ENCODE measurements at regions not wholly inside any gene's neighbourhood (a gene's known extent, or its start where the extent isn't known, plus 50 kb on each side); places are given as distances from the start of the nearest gene placed in this dataset.

DNA sequence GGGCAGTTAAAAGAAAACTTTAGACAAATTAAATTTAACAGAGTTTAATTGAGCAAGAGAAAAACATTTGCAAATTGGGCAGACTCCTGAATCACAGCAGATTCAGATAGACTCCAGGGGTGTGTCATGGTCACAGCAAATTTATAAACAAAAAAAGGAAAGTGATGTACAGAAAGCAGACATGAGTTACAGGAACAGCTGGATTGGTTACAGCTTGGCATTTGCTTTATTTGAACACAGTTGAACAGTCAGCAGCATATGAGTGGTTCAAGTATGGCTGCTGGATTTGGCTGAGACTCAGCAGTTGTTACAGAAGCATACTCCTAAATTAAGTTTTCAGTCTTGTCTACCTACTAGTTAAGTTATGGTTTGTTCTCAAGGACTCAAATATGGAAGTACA is 82.3 kb upstream of the NYAP2 start:
- H3K36me3 Mint-ChIP-seq = no peaks in the 10 kb centered on the region

DNA sequence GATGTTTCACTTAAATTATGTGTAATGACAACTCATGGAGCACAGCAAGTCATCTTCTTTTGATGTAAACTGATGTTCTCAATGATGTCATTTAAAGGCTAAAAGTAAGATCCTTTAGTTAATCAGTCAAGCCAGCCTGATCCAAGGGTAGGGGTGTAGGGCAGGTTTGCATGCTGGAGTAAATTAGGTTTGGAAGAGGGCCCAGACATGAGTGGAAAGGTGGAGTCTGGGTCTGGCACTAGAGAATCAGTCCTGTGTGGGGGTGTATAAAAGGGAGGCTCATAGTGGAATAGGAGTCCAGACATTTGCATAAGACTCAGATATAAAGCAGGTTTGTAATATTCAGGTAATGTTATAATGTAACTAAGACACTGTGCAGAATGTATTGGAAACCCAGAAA is 88.8 kb upstream of the NYAP2 start:
- Histone ChIP-seq H3K27me3 (replicated peaks in 1 of 2; ENCODE audit: control insufficient read depth in 2 of 2, extremely low read depth in 1 of 2, insufficient read depth in 2 of 2, low read length in 1 of 2) (peaks cover 0 to 3% of the 10 kb centered on the region in 2 experiments), H3K27ac (ENCODE audit: low read length) (no peak overlapping the region), H3K4me3 (ENCODE audit: control insufficient read depth in 1 of 2, extremely low read depth in 1 of 2, low read length in 1 of 2) (no peak overlapping the region), H3K9me3 (no peaks in the 10 kb centered on the region), H3K4me1 (ENCODE audit: control insufficient read depth in 1 of 2, extremely low read depth in 1 of 2, insufficient read depth in 2 of 2, low read length in 2 of 2) (no peaks in the 10 kb centered on the region), H3K36me3 (ENCODE audit: control insufficient read depth in 2 of 2, extremely low read depth in 1 of 2, insufficient read depth in 1 of 2, low read length in 1 of 2) (no peaks in the 10 kb centered on the region)
- H3K27ac Mint-ChIP-seq = no peak overlapping the region
- DNase-seq = no peak
- H3K27me3 Mint-ChIP-seq = no peaks in the 10 kb centered on the region
- CTCF ChIA-PET = no interaction called here
- H3K4me1 Mint-ChIP-seq = no peaks in the 10 kb centered on the region
- no peak overlapping the region for H3K4me3 Mint-ChIP-seq
- POLR2A ChIA-PET = interaction anchor here in 1 of 2 donors (0.6 kb wide), 1 partner anchor 1187 kb away, joined by 3 read pairs; no protein-coding TSS in a partner anchor
- no peaks in the 10 kb centered on the region for H3K9me3 Mint-ChIP-seq
- H3K36me3 Mint-ChIP-seq = no peaks in the 10 kb centered on the region
- ATAC-seq (replicated peaks in 1 of 4) = no peak

More for the DNA sequence above, 82.3 kb upstream of the NYAP2 start:
- H3K4me3 Mint-ChIP-seq = no peak overlapping the region
- no peak overlapping the region for H3K4me3 ChIP-seq (ENCODE audit: control insufficient read depth in 1 of 2, extremely low read depth in 1 of 2, low read length in 1 of 2)
- no peaks in the 10 kb centered on the region for H3K4me1 ChIP-seq (ENCODE audit: control insufficient read depth in 1 of 2, extremely low read depth in 1 of 2, insufficient read depth in 2 of 2, low read length in 2 of 2)
- H3K9me3 Mint-ChIP-seq = peaks cover 0 to 6% (median 4%) of the 10 kb centered on the region in 3 donors
- POLR2A ChIA-PET = no interaction called here
- no peak overlapping the region for H3K27ac Mint-ChIP-seq
- no peaks in the 10 kb centered on the region for H3K9me3 ChIP-seq
- DNase-seq = no peak
- no peak overlapping the region for H3K27ac ChIP-seq (ENCODE audit: low read length)
- H3K27me3 Mint-ChIP-seq = peaks cover 0 to 5% of the 10 kb centered on the region in 2 donors
- CTCF ChIA-PET = no interaction called here
- ATAC-seq (replicated peaks in 1 of 4) = no peak
- no peaks in the 10 kb centered on the region for H3K4me1 Mint-ChIP-seq
- H3K36me3 ChIP-seq (ENCODE audit: control insufficient read depth in 2 of 2, extremely low read depth in 1 of 2, insufficient read depth in 1 of 2, low read length in 1 of 2) = no peaks in the 10 kb centered on the region
- peaks cover 0 to 3% of the 10 kb centered on the region in 2 experiments for H3K27me3 ChIP-seq (replicated peaks in 1 of 2; ENCODE audit: control insufficient read depth in 2 of 2, extremely low read depth in 1 of 2, insufficient read depth in 2 of 2, low read length in 1 of 2)

DNA sequence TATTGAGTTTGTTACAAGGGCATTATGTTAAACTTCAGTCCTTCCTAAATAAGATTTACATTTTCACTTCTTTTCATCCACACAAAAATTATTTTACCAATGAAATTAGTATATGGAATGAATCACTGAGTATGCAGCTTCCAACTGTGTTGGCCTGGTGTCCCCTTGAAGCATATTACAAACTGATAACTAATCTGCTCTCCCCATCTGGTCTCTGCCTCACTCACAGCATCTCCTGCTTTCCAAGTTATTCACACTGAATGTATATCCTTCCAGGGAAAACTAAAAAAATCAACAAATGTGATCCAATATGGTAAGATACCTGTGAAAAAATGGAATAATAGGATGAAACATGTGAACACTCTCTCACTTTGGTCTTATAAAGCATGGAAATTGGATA is 90.0 kb upstream of the NYAP2 start:
- H3K27me3 ChIP-seq (replicated peaks in 1 of 2; ENCODE audit: control insufficient read depth in 2 of 2, extremely low read depth in 1 of 2, insufficient read depth in 2 of 2, low read length in 1 of 2) = peaks cover 0 to 3% of the 10 kb centered on the region in 2 experiments
- H3K4me3 ChIP-seq (ENCODE audit: control insufficient read depth in 1 of 2, extremely low read depth in 1 of 2, low read length in 1 of 2) = no peak overlapping the region
- POLR2A ChIA-PET = no interaction called here
- no peak for ATAC-seq (replicated peaks in 1 of 4)
- Mint-ChIP-seq H3K9me3 (no peaks in the 10 kb centered on the region), H3K4me1 (no peaks in the 10 kb centered on the region), H3K4me3 (no peak overlapping the region), H3K27me3 (peaks cover 0 to 4% of the 10 kb centered on the region in 2 donors), H3K36me3 (no peaks in the 10 kb centered on the region), H3K27ac (no peak overlapping the region)
- H3K4me1 ChIP-seq (ENCODE audit: control insufficient read depth in 1 of 2, extremely low read depth in 1 of 2, insufficient read depth in 2 of 2, low read length in 2 of 2) = no peaks in the 10 kb centered on the region
- no peaks in the 10 kb centered on the region for H3K9me3 ChIP-seq
- H3K36me3 ChIP-seq (ENCODE audit: control insufficient read depth in 2 of 2, extremely low read depth in 1 of 2, insufficient read depth in 1 of 2, low read length in 1 of 2) = no peaks in the 10 kb centered on the region
- DNase-seq = no peak
- H3K27ac ChIP-seq (ENCODE audit: low read length) = no peak overlapping the region
- CTCF ChIA-PET = no interaction called here

DNA sequence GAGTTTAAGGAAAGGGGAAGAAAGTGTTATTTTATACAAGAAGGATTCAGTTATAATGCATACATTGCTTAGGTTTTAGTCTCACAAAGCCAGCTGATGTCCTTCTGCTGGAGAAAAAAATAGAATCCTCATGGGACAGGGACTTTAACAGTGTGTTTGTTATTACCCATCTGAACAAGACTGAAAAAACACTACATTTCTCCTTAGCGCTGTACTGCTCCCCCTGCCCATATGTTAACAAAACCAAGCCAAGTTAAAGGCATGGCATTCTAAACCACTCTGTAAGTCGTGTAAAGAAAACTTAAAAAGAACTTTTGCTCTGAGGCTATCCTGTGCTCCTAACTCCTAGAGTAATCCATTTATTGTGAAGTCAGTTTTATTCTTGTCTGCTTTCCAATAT is 102.6 kb upstream of the NYAP2 start:
- DNase-seq (no peak), ATAC-seq (replicated peaks in 1 of 4) (no peak)
- H3K27me3 Mint-ChIP-seq = peaks cover 3 to 11% of the 10 kb centered on the region in 2 donors
- no peak overlapping the region for H3K27ac Mint-ChIP-seq
- ChIA-PET POLR2A (no interaction called here), CTCF (no interaction called here)
- H3K9me3 Mint-ChIP-seq = peaks cover 5 to 16% (median 11%) of the 10 kb centered on the region in 3 donors
- WGBS (ENCODE audit: insufficient coverage) = 80% methylated on average over 1 of the region's 2 CpGs
- Histone ChIP-seq H3K27me3 (replicated peaks in 1 of 2; ENCODE audit: control insufficient read depth in 2 of 2, extremely low read depth in 1 of 2, insufficient read depth in 2 of 2, low read length in 1 of 2) (no peaks in the 10 kb centered on the region), H3K27ac (ENCODE audit: low read length) (no peak overlapping the region), H3K4me1 (ENCODE audit: control insufficient read depth in 1 of 2, extremely low read depth in 1 of 2, insufficient read depth in 2 of 2, low read length in 2 of 2) (no peaks in the 10 kb centered on the region), H3K9me3 (no peaks in the 10 kb centered on the region), H3K36me3 (ENCODE audit: control insufficient read depth in 2 of 2, extremely low read depth in 1 of 2, insufficient read depth in 1 of 2, low read length in 1 of 2) (no peaks in the 10 kb centered on the region), H3K4me3 (ENCODE audit: control insufficient read depth in 1 of 2, extremely low read depth in 1 of 2, low read length in 1 of 2) (no peak overlapping the region)
- H3K36me3 Mint-ChIP-seq = no peaks in the 10 kb centered on the region
- H3K4me1 Mint-ChIP-seq = no peaks in the 10 kb centered on the region
- H3K4me3 Mint-ChIP-seq = no peak overlapping the region

DNA sequence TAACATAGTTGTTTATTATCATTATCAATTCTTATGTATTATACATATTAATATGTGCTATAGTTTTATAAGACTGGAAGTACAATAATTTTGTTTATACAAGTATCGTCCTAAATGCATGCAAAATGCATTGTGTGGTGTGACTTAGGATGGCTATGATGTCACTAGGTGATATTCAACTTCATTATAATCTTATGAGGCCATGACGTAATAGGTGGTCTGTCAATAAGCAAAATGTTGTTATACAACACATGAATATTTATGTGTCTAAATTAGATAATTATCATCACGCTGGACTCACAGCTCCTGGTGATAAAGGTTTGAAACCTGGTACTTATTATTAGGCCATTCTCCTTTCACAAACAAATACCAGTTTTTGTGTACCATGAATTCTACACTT is 104.4 kb upstream of the NYAP2 start:
- Histone ChIP-seq H3K4me1 (ENCODE audit: control insufficient read depth in 1 of 2, extremely low read depth in 1 of 2, insufficient read depth in 2 of 2, low read length in 2 of 2) (no peaks in the 10 kb centered on the region), H3K9me3 (no peaks in the 10 kb centered on the region), H3K27me3 (replicated peaks in 1 of 2; ENCODE audit: control insufficient read depth in 2 of 2, extremely low read depth in 1 of 2, insufficient read depth in 2 of 2, low read length in 1 of 2) (no peaks in the 10 kb centered on the region), H3K4me3 (ENCODE audit: control insufficient read depth in 1 of 2, extremely low read depth in 1 of 2, low read length in 1 of 2) (no peak overlapping the region), H3K27ac (ENCODE audit: low read length) (no peak overlapping the region), H3K36me3 (ENCODE audit: control insufficient read depth in 2 of 2, extremely low read depth in 1 of 2, insufficient read depth in 1 of 2, low read length in 1 of 2) (no peaks in the 10 kb centered on the region)
- ChIA-PET POLR2A (no interaction called here), CTCF (no interaction called here)
- Mint-ChIP-seq H3K36me3 (no peaks in the 10 kb centered on the region), H3K27ac (no peak overlapping the region), H3K27me3 (peaks cover 3 to 13% of the 10 kb centered on the region in 2 donors), H3K4me3 (no peak overlapping the region), H3K4me1 (no peaks in the 10 kb centered on the region), H3K9me3 (peaks cover 0 to 4% (median 0%) of the 10 kb centered on the region in 3 donors)
- ATAC-seq (replicated peaks in 1 of 4) (no peak), DNase-seq (no peak)
- no CpG with 5 or more reads among the region's 3 CpGs for WGBS (ENCODE audit: insufficient coverage)

DNA sequence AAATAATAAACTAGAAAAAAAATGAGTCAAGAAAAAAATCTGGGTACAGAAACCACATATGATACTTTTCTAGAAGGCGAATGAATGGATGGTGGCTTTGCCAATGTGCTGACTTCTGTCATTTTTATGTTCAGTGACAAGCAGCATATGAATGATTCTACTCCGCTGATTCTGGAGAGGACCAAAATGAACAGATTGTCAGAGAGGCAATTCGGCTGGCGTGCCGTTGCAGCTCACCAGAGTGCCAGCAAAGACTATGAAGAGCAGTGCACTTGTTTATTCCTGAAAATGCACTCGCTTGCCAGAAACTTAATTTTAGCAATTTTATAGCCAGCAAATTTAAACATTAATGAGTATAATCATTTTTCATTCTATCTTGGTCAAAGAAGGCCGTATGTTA is 105.9 kb upstream of the NYAP2 start:
- DNase-seq (no peak), ATAC-seq (replicated peaks in 1 of 4) (no peak)
- Mint-ChIP-seq H3K36me3 (no peaks in the 10 kb centered on the region), H3K4me3 (no peak overlapping the region), H3K27ac (no peak overlapping the region), H3K27me3 (peaks cover 3 to 6% of the 10 kb centered on the region in 2 donors), H3K4me1 (no peaks in the 10 kb centered on the region), H3K9me3 (peaks cover 0 to 4% (median 0%) of the 10 kb centered on the region in 3 donors)
- WGBS (ENCODE audit: insufficient coverage) = 88% methylated on average over 5 of the region's 7 CpGs
- H3K4me1 ChIP-seq (ENCODE audit: control insufficient read depth in 1 of 2, extremely low read depth in 1 of 2, insufficient read depth in 2 of 2, low read length in 2 of 2) = no peaks in the 10 kb centered on the region
- ChIA-PET POLR2A (no interaction called here), CTCF (no interaction called here)
- H3K27me3 ChIP-seq (replicated peaks in 1 of 2; ENCODE audit: control insufficient read depth in 2 of 2, extremely low read depth in 1 of 2, insufficient read depth in 2 of 2, low read length in 1 of 2) = no peaks in the 10 kb centered on the region
- H3K36me3 ChIP-seq (ENCODE audit: control insufficient read depth in 2 of 2, extremely low read depth in 1 of 2, insufficient read depth in 1 of 2, low read length in 1 of 2) = no peaks in the 10 kb centered on the region
- no peak overlapping the region for H3K27ac ChIP-seq (ENCODE audit: low read length)
- H3K9me3 ChIP-seq = no peaks in the 10 kb centered on the region
- no peak overlapping the region for H3K4me3 ChIP-seq (ENCODE audit: control insufficient read depth in 1 of 2, extremely low read depth in 1 of 2, low read length in 1 of 2)

DNA sequence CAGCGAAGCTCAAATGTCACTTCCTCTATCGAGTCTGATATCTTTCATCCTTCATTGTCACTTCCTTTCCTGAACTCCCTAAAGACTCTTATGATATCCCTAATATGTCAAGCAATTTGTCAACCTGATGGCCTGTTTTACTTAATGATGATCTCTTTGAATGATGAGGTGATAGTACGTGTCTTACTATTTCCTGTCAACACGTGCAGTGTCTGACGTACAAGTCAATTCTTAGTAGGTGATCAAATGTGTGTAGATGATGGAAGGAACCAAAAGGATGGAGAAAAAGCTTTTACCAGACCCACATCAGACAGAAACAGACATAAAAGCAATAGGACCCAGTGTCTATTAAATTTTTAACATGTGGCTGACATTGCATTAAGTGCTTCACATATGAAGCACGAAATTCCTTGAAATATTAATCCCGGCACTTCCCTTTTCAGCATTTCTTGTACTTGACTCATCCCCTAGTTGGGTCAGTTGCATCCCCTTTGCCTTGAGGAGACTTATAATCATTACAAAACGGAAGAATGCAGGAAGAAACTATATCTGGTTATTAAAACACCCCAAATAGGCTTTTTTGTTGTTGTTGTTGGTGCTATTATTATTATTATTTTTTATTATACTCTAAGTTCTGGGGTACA is 108.6 kb upstream of the NYAP2 start:
- POLR2A ChIA-PET = no interaction called here
- Mint-ChIP-seq H3K4me3 (no peak overlapping the region), H3K27ac (no peak overlapping the region), H3K36me3 (no peaks in the 10 kb centered on the region), H3K27me3 (peaks cover 1 to 3% of the 10 kb centered on the region in 2 donors), H3K4me1 (no peaks in the 10 kb centered on the region), H3K9me3 (peaks cover 0 to 4% (median 0%) of the 10 kb centered on the region in 3 donors)
- 83% methylated on average over 1 of the region's 8 CpGs for WGBS (ENCODE audit: insufficient coverage)
- H3K36me3 ChIP-seq (ENCODE audit: control insufficient read depth in 2 of 2, extremely low read depth in 1 of 2, insufficient read depth in 1 of 2, low read length in 1 of 2) = no peaks in the 10 kb centered on the region
- no peaks in the 10 kb centered on the region for H3K4me1 ChIP-seq (ENCODE audit: control insufficient read depth in 1 of 2, extremely low read depth in 1 of 2, insufficient read depth in 2 of 2, low read length in 2 of 2)
- CTCF ChIA-PET = no interaction called here
- no peak overlapping the region for H3K4me3 ChIP-seq (ENCODE audit: control insufficient read depth in 1 of 2, extremely low read depth in 1 of 2, low read length in 1 of 2)
- no peaks in the 10 kb centered on the region for H3K9me3 ChIP-seq
- no peak for DNase-seq
- H3K27me3 ChIP-seq (replicated peaks in 1 of 2; ENCODE audit: control insufficient read depth in 2 of 2, extremely low read depth in 1 of 2, insufficient read depth in 2 of 2, low read length in 1 of 2) = no peaks in the 10 kb centered on the region
- no peak overlapping the region for H3K27ac ChIP-seq (ENCODE audit: low read length)
- ATAC-seq (replicated peaks in 1 of 4) = no peak

All from T-cell (primary cell).